ENCODE measurements at regions not wholly inside any gene's neighbourhood (a gene's known extent, or its start where the extent isn't known, plus 50 kb on each side); places are given as distances from the start of the nearest gene placed in this dataset.

DNA sequence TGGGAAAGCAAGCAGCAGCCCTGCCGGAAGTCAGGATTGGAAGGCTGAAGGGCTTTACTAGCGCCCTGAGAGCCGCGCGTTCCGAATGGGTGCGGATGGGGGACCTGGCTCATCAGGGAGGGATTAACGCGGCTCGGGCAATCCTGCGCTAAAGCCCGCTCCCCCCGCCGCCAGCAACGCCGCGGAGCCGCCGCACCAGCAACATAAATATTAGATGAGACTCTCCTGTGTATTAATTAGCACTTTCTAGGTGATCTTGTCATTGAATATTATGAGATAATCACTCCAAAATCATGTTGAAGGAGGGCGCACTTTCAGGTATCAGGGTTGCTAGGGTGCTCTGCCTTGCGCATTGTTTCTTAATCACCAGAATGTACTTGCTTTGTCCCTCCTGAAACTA lies 357.2 kb upstream of the FAM241A start:
- no peak overlapping the region for H3K4me3 ChIP-seq (ENCODE audit: low read depth, low read length)
- TF ChIP-seq, protein P1, sequence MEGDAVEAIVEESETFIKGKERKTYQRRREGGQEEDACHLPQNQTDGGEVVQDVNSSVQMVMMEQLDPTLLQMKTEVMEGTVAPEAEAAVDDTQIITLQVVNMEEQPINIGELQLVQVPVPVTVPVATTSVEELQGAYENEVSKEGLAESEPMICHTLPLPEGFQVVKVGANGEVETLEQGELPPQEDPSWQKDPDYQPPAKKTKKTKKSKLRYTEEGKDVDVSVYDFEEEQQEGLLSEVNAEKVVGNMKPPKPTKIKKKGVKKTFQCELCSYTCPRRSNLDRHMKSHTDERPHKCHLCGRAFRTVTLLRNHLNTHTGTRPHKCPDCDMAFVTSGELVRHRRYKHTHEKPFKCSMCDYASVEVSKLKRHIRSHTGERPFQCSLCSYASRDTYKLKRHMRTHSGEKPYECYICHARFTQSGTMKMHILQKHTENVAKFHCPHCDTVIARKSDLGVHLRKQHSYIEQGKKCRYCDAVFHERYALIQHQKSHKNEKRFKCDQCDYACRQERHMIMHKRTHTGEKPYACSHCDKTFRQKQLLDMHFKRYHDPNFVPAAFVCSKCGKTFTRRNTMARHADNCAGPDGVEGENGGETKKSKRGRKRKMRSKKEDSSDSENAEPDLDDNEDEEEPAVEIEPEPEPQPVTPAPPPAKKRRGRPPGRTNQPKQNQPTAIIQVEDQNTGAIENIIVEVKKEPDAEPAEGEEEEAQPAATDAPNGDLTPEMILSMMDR (IDR thresholded peaks at IDR 0.05; ENCODE audit: low read depth, low read length): no peak

DNA sequence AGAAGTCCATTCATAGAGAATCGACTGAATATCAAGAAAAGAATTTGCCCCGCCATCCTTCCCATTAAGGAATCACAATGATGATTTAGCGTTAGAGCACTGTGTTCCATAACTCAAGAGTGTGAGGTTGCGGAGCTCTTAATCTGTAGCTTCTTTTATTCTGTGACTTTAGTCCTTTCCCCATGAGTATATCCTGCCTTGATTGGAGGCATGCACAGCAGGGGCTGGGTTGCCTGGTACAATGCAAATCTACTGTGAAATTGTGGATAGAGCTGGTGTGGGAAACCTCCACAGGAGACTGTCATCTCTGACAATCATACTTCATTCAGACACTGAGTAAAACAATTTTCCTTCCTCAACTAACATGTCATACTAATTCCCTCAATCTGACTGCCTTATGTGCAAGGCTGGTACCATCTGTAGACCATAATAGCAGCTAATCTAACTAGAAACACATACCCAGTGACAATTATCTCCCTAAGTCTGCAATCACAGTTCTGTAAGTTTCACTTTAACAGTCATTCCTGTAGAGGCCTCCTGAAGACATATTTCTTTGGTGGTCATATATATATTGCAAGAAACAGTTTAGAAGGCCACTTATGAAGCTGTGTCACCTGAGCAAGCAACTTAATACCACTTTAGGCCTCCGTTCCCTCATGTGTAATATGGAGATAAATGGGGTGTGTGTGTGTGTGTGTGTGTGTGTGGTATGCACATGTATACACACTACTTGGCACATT lies 355.2 kb upstream of the FAM241A start:
- H3K4me3 ChIP-seq (ENCODE audit: low read depth, low read length): no peak overlapping the region
- TF ChIP-seq, protein P1 (IDR thresholded peaks at IDR 0.05; ENCODE audit: low read depth, low read length): no peak

DNA sequence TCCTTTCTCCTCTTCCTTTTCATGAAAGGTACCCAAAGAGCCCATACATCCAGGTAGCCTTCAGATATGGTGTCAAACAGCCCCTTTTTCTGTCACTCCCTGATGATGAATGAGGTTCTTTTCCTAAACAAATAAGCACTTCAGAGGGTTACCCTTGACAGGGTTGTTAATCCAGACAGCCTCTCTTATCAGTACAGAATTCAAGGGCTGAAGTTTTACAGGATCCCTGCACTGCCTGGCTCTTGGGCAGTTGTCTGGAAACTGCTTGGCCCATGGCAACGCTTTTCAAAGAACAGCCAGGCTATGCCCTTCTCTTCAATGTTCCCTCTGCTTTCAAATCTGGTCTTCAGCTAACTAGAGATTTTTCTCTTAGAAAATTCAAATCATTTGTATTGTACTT lies 352.6 kb upstream of the FAM241A start:
- TF ChIP-seq, protein P1 (IDR thresholded peaks at IDR 0.05; ENCODE audit: low read depth, low read length): no peak
- no peak overlapping the region for H3K4me3 ChIP-seq (ENCODE audit: low read depth, low read length)

DNA sequence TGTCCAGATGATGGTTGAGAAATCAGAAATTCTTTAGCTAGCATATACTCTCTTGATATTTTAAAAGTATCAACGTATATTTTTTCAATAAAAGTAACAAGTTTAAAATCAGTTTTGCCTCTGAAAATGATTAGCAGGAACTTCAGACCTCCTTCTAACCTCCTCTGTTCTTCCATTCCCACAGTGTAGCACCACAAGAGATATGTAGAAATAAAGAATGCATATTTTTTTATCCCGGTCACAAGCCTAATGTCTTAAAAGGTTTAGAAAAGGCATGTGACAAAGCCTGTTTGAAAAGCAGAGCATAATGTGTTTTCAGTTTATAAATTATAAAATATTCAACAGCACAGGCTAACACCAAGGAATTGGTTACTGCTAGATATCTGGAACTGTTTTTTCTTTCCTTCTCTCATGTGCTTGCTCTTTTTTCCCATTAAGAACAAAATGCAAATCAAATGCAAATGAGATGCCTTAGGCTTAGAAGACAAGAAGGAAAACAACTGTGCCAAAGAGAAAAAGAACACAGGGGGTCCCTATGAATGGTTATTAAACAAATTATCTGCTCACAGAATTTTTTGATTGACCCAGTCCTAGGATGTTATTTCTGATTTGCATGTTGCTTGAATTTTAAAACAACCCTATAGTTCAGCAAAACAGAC lies 351.7 kb upstream of the FAM241A start:
- TF ChIP-seq, protein P1 (IDR thresholded peaks at IDR 0.05; ENCODE audit: low read depth, low read length): no peak
- H3K4me3 ChIP-seq (ENCODE audit: low read depth, low read length): no peak overlapping the region

DNA sequence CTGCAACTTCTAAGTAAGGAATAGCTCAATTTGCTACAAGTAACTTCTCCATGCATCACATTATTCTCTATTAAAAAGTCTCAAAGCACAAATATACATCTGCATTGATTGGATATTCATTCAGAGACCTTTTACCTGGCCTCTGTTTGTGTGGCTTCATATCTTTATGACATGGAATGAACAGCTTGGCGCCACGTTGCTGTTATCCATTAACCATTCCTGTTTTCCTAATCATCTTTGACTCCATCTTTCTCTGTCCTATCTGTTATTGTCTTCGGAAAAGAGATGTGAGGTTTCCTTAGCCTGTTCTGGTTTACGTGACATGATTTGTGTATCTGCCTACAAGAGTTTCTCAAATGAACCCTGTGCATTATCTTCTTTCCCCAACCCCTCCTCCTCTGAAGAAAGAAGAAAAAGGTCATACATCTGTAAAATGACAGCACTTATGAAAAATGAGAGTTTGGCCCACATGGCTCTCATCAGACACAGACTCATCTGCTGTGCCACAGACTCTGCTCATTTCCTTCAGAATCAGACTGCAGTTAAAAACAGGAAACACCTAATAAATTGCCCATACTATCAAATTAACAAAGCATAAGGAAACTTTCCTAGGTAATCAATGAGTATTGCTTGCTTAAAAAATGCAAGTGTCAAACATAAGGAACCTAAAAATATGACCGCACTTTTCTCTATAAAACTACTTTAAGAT lies 347.6 kb upstream of the FAM241A start:
- no peak overlapping the region for H3K4me3 ChIP-seq (ENCODE audit: low read depth, low read length)
- TF ChIP-seq, protein P1 (IDR thresholded peaks at IDR 0.05; ENCODE audit: low read depth, low read length): no peak

DNA sequence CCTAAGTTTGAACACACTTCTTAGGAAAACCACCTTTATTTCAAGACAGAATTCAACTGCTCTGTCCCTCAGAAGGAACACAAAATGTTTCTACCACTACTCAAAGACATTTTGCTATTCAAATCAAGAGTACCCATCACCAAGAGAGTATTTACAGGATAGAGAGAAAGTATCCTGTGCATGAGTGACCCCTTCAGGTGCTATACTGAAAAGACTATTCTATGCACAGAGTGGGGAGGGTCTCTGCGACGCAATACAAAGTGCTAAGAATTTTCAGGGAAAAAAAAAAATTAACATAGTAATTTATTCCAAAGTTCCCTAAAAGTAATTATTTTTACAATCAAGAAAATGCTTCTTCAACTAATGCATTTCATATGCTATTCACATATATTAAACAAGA lies 346.4 kb upstream of the FAM241A start:
- H3K4me3 ChIP-seq (ENCODE audit: low read depth, low read length): no peak overlapping the region
- TF ChIP-seq, protein P1 (IDR thresholded peaks at IDR 0.05; ENCODE audit: low read depth, low read length): no peak

DNA sequence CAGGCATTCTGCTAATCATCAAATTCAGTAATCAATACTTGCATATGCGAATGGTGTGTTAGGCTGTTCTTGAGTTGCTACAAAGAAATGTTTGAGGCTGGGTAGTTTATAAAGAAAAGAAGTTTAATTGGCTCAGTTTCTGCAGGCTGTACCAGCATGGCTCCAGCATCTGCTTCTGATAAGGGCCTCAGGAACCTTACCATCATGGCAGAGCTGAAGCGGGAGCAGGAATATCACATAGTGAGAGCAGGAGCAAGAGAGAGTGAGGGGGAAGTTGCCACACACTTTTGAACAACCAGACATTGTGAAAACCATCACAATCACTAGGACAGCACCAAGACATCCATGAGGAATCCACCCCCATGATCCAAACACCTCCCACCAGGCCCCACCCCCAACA lies 344.7 kb upstream of the FAM241A start:
- no peak overlapping the region for H3K4me3 ChIP-seq (ENCODE audit: low read depth, low read length)
- TF ChIP-seq, protein P1 (IDR thresholded peaks at IDR 0.05; ENCODE audit: low read depth, low read length): no peak
